Cardiac muscle cell (in vitro differentiated cells and primary cell): ENCODE measurements at regions not wholly inside any gene's neighbourhood (a gene's known extent, or its start where the extent isn't known, plus 50 kb on each side); places are given as distances from the start of the nearest gene placed in this dataset.
A peak's percentile ranks its signal among the peaks of the same experiment; 100 is the strongest.

Experiments used
- DNase-seq, 2 donors: peaks; one replicate each; pipeline versions ENCODE4 v3.0.0 to v3.0.0-alpha.2; 2010 to 2017; ENCODE audit warnings: low read depth in 1 of 2, low spot score in 1 of 2
- H3K27ac ChIP-seq: fragments of 200-600 bp; sonication (generic); 2 replicates; pipeline ENCODE4 v1.5.1; 2016
- H3K27me3 ChIP-seq: fragments of 200-600 bp; sonication (generic); 2 replicates; pipeline ENCODE4 v1.6.0; 2016; ENCODE audit warnings: control low read depth
- H3K36me3 ChIP-seq: fragments of 200-600 bp; sonication (generic); 2 replicates; pipeline ENCODE4 v1.5.1; 2016; ENCODE audit warnings: control low read depth
- H3K4me1 ChIP-seq: fragments of 200-600 bp; sonication (generic); 2 replicates; pipeline ENCODE4 v1.8.1; 2017; ENCODE audit warnings: low read depth, mild to moderate bottlenecking, mixed run types
- H3K4me3 ChIP-seq: fragments of 200-600 bp; sonication (generic); 2 replicates; pipeline ENCODE4 v1.5.1; 2016; ENCODE audit warnings: mild to moderate bottlenecking
- H3K9me3 ChIP-seq: fragments of 200-600 bp; sonication (generic); 2 replicates; pipeline ENCODE4 v1.5.1; 2017; ENCODE audit warnings: low read depth, mild to moderate bottlenecking, control low read depth
- TF ChIP-seq, protein P1 (sequence below): IDR thresholded peaks from 2 replicates; pipeline ENCODE4 v1.5.1; 2012; ENCODE audit warnings: low read depth, mild to moderate bottlenecking, low read length

GRCh38 chr4:132071815-132072214 lies 1077.3 kb upstream of the PCDH10 start:
- DNase-seq: peak in 1 of 2 donors; percentile 15
- H3K4me1 ChIP-seq: no peaks in the 10 kb centered on the region
- no peak overlapping the region for H3K27ac ChIP-seq

GRCh38 chr4:132076829-132077228 lies 1072.3 kb upstream of the PCDH10 start:
- DNase-seq: no peak
- Histone ChIP-seq H3K36me3 (no peaks in the 10 kb centered on the region), H3K27me3 (no peaks in the 10 kb centered on the region)

More at GRCh38 chr4:132071815-132072214, 1077.3 kb upstream of the PCDH10 start:
- Histone ChIP-seq H3K9me3 (no peaks in the 10 kb centered on the region), H3K27me3 (no peaks in the 10 kb centered on the region), H3K4me3 (no peak overlapping the region), H3K36me3 (no peaks in the 10 kb centered on the region)
- TF ChIP-seq, protein P1, sequence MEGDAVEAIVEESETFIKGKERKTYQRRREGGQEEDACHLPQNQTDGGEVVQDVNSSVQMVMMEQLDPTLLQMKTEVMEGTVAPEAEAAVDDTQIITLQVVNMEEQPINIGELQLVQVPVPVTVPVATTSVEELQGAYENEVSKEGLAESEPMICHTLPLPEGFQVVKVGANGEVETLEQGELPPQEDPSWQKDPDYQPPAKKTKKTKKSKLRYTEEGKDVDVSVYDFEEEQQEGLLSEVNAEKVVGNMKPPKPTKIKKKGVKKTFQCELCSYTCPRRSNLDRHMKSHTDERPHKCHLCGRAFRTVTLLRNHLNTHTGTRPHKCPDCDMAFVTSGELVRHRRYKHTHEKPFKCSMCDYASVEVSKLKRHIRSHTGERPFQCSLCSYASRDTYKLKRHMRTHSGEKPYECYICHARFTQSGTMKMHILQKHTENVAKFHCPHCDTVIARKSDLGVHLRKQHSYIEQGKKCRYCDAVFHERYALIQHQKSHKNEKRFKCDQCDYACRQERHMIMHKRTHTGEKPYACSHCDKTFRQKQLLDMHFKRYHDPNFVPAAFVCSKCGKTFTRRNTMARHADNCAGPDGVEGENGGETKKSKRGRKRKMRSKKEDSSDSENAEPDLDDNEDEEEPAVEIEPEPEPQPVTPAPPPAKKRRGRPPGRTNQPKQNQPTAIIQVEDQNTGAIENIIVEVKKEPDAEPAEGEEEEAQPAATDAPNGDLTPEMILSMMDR: no peak

GRCh38 chr4:132085105-132085504 lies 1064.0 kb upstream of the PCDH10 start:
- no peaks in the 10 kb centered on the region for H3K27me3 ChIP-seq
- TF ChIP-seq, protein P1: no peak
- H3K9me3 ChIP-seq: no peaks in the 10 kb centered on the region
- no peaks in the 10 kb centered on the region for H3K36me3 ChIP-seq
- no peak overlapping the region for H3K27ac ChIP-seq
- H3K4me1 ChIP-seq: no peaks in the 10 kb centered on the region
- no peak overlapping the region for H3K4me3 ChIP-seq
- no peak for DNase-seq

More at GRCh38 chr4:132076829-132077228, 1072.3 kb upstream of the PCDH10 start:
- Histone ChIP-seq H3K9me3 (no peaks in the 10 kb centered on the region), H3K4me1 (no peaks in the 10 kb centered on the region), H3K4me3 (no peak overlapping the region), H3K27ac (no peak overlapping the region)
- TF ChIP-seq, protein P1: peak; percentile 3

DNA sequence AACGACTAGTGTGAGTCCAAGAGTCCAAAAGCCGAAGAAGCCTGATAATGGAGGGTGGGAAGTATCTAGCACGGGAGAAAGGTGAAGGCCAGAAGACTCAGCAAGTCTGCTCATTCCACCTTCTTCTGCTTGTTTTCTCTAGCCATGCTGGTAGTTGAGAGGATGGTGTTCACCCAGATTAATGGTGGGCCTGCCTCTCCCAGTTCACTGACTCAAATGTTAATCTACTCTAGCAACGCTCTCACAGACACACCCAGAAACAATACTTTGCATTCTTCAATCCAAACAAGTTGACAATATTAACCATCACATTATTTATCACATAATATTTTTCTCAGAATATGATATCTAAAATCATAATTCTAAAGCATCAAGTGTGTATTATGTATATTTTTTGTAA lies 1055.1 kb upstream of the PCDH10 start:
- TF ChIP-seq, protein P1: no peak
- no peaks in the 10 kb centered on the region for H3K4me1 ChIP-seq
- H3K36me3 ChIP-seq: no peaks in the 10 kb centered on the region
- H3K4me3 ChIP-seq: no peak overlapping the region
- H3K9me3 ChIP-seq: no peaks in the 10 kb centered on the region
- DNase-seq: no peak
- no peaks in the 10 kb centered on the region for H3K27me3 ChIP-seq
- no peak overlapping the region for H3K27ac ChIP-seq

- DNase-seq: no peak
- Histone ChIP-seq H3K4me3 (no peak overlapping the region), H3K36me3 (no peaks in the 10 kb centered on the region), H3K4me1 (no peaks in the 10 kb centered on the region), H3K27ac (no peak overlapping the region), H3K27me3 (no peaks in the 10 kb centered on the region), H3K9me3 (no peaks in the 10 kb centered on the region)
- TF ChIP-seq, protein P1: no peak
Measured at GRCh38 chr4:132097041-132097440, 1052.1 kb upstream of the PCDH10 start.

GRCh38 chr4:132101526-132101925 lies 1047.6 kb upstream of the PCDH10 start:
- H3K4me1 ChIP-seq: no peaks in the 10 kb centered on the region
- no peaks in the 10 kb centered on the region for H3K36me3 ChIP-seq
- DNase-seq: no peak
- H3K27me3 ChIP-seq: no peaks in the 10 kb centered on the region
- no peaks in the 10 kb centered on the region for H3K9me3 ChIP-seq
- no peak overlapping the region for H3K4me3 ChIP-seq
- TF ChIP-seq, protein P1: no peak
- H3K27ac ChIP-seq: no peak overlapping the region
